Testis (tissue), 2 donors: ENCODE measurements at regions not wholly inside any gene's neighbourhood (a gene's known extent, or its start where the extent isn't known, plus 50 kb on each side); places are given as distances from the start of the nearest gene placed in this dataset.

ENCODE experiments used
- POLR2A ChIP-seq: fragments of 450-650 bp; IDR thresholded peaks from one replicate; pipeline ENCODE4 v1.6.1; 2017; ENCODE audit warnings: antibody characterized with exemption, mild to moderate bottlenecking, moderate library complexity
- TF ChIP-seq, protein P1 (sequence below), 3 experiments: fragments of 450-650 bp in 2 of 3; fragments of 200-600 bp in 1 of 3; sonication (generic) in 1 of 3; IDR thresholded peaks; one replicate each; pipeline ENCODE4 v1.5.1; 2016 to 2019; ENCODE audit warnings: antibody characterized with exemption in 3 of 3, mild to moderate bottlenecking in 2 of 3, moderate library complexity in 1 of 3

GRCh38 chr14:97293659-97294058 is 496.5 kb downstream of the VRK1 start:
- TF ChIP-seq, protein P1, sequence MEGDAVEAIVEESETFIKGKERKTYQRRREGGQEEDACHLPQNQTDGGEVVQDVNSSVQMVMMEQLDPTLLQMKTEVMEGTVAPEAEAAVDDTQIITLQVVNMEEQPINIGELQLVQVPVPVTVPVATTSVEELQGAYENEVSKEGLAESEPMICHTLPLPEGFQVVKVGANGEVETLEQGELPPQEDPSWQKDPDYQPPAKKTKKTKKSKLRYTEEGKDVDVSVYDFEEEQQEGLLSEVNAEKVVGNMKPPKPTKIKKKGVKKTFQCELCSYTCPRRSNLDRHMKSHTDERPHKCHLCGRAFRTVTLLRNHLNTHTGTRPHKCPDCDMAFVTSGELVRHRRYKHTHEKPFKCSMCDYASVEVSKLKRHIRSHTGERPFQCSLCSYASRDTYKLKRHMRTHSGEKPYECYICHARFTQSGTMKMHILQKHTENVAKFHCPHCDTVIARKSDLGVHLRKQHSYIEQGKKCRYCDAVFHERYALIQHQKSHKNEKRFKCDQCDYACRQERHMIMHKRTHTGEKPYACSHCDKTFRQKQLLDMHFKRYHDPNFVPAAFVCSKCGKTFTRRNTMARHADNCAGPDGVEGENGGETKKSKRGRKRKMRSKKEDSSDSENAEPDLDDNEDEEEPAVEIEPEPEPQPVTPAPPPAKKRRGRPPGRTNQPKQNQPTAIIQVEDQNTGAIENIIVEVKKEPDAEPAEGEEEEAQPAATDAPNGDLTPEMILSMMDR (IDR thresholded peaks at IDR 0.05): no peak
- TF ChIP-seq POLR2A: no peak
